Mesendoderm (in vitro differentiated cells): ENCODE measurements at regions not wholly inside any gene's neighbourhood (a gene's known extent, or its start where the extent isn't known, plus 50 kb on each side); places are given as distances from the start of the nearest gene placed in this dataset.

Source experiments
- DNase-seq: peaks from one replicate; pipeline ENCODE4 v3.0.0; 2013
- H2AK5ac ChIP-seq: 2 replicates; pipeline ENCODE4 v1.6.1; 2013; ENCODE audit warnings: low read length, inconsistent platforms
- H2BK120ac ChIP-seq: 2 replicates; pipeline ENCODE4 v1.6.1; 2013; ENCODE audit warnings: low read depth, mild to moderate bottlenecking, low read length, moderate library complexity, mixed read lengths
- H2BK15ac ChIP-seq: replicated peaks from 2 replicates; pipeline ENCODE4 v1.6.1; 2013; ENCODE audit warnings: low read depth, mild to moderate bottlenecking, moderate library complexity
- H2BK5ac ChIP-seq: 2 replicates; pipeline ENCODE4 v1.6.1; 2013; ENCODE audit warnings: low read length, inconsistent platforms
- H3K18ac ChIP-seq: 2 replicates; pipeline ENCODE4 v1.6.1; 2013; ENCODE audit warnings: mild to moderate bottlenecking, low read length, mixed read lengths
- H3K23ac ChIP-seq: one replicate; pipeline ENCODE4 v1.6.1; 2013; ENCODE audit warnings: low read length
- H3K27ac ChIP-seq: 2 replicates; pipeline ENCODE4 v1.5.1; 2013; ENCODE audit warnings: low read depth, mild to moderate bottlenecking, inconsistent platforms, low read length, moderate library complexity
- H3K27me3 ChIP-seq: 2 replicates; pipeline ENCODE4 v1.6.1; 2013; ENCODE audit warnings: low read length, control low read depth, mild to moderate bottlenecking, inconsistent platforms; ENCODE audit not compliant: insufficient read depth, poor library complexity
- H3K36me3 ChIP-seq: 2 replicates; pipeline ENCODE4 v1.6.1; 2013; ENCODE audit warnings: low read length, inconsistent platforms; ENCODE audit not compliant: control insufficient read depth, insufficient read depth
- H3K4ac ChIP-seq: one replicate; pipeline ENCODE4 v1.6.1; 2013; ENCODE audit warnings: low read depth, mild to moderate bottlenecking, low read length, moderate library complexity
- H3K4me1 ChIP-seq: 2 replicates; pipeline ENCODE4 v1.6.1; 2013; ENCODE audit warnings: low read depth, low read length, inconsistent platforms; ENCODE audit not compliant: control insufficient read depth
- H3K4me2 ChIP-seq: 2 replicates; pipeline ENCODE4 v1.6.1; 2013; ENCODE audit warnings: low read length
- H3K4me3 ChIP-seq: 2 replicates; pipeline ENCODE4 v1.5.1; 2013; ENCODE audit warnings: mild to moderate bottlenecking, low read length
- H3K56ac ChIP-seq: one replicate; pipeline ENCODE4 v1.6.1; 2013; ENCODE audit warnings: low read length
- H3K79me1 ChIP-seq: 2 replicates; pipeline ENCODE4 v1.6.1; 2013; ENCODE audit warnings: low read length, inconsistent platforms
- H3K79me2 ChIP-seq: 2 replicates; pipeline ENCODE4 v1.6.1; 2013; ENCODE audit warnings: mild to moderate bottlenecking, low read length; ENCODE audit not compliant: control insufficient read depth, insufficient read depth
- H3K9ac ChIP-seq: 2 replicates; pipeline ENCODE4 v1.6.1; 2013; ENCODE audit warnings: low read length, inconsistent platforms
- H4K5ac ChIP-seq: one replicate; pipeline ENCODE4 v1.6.1; 2013; ENCODE audit warnings: low read length
- H4K8ac ChIP-seq: one replicate; pipeline ENCODE4 v1.6.1; 2013; ENCODE audit warnings: low read depth, mild to moderate bottlenecking, control low read depth, low read length, moderate library complexity
- WGBS: extraction: QIAGEN DNeasy Blood & Tissue Kit; methylation state at CpG from one replicate; pipeline ENCODE4 v1.1.7; 2013; ENCODE audit warnings: low lambda C conversion rate, missing lambda C conversion rate; ENCODE audit not compliant: insufficient coverage; ENCODE audit errors: extremely low coverage; 5-methylcytosine and 5-hydroxymethylcytosine counted together

DNA sequence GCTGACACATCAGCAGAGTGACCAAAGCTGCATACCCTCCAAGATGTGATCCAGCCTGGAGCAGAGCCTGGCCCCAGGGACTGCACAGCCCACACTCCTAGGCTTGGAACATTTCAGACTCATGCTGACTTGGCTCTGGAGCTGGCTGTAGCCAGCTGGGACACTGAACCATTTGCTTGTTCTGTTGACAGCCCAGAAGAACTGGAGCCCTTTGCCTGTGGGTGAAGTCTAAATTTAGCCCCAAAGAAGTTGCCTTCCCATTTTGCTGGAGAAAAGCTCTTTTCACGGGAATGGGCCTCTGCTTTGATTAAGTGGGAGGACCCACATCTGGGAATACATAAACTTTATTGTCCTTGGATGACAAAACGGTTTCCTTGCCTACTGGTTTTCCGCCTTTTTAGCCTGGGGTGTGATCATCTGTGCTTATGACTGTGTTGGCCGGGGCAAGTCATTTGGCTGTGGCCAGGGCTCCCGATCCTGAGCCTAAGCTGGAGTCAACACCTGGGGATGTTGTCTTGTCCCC, 186.2 kb upstream of the BMPER start:
- no peak for DNase-seq
- no peak overlapping the region for H4K5ac ChIP-seq
- H2AK5ac ChIP-seq, result peak overlapping the region; percentile 78
- peak overlapping the region; percentile 52 for H3K18ac ChIP-seq
- no peak overlapping the region for H3K4me2 ChIP-seq
- H2BK15ac ChIP-seq, result no peak overlapping the region
- no peaks in the 10 kb centered on the region for H3K36me3 ChIP-seq
- no peaks in the 10 kb centered on the region for H3K79me1 ChIP-seq
- H3K23ac ChIP-seq, result no peak overlapping the region
- peak overlapping the region; percentile 20 for H3K4ac ChIP-seq
- peak overlapping the region; percentile 29 for H3K56ac ChIP-seq
- no peak overlapping the region for H3K9ac ChIP-seq
- no CpG with 5 or more reads among the region's 5 CpGs for WGBS
- no peak overlapping the region for H2BK120ac ChIP-seq
- H3K4me1 ChIP-seq, result peaks cover 15% of the 10 kb centered on the region
- no peak overlapping the region for H4K8ac ChIP-seq
- no peaks in the 10 kb centered on the region for H3K27me3 ChIP-seq
- no peak overlapping the region for H3K27ac ChIP-seq
- H2BK5ac ChIP-seq, result peak overlapping the region; percentile 10
- no peak overlapping the region for H3K4me3 ChIP-seq
- no peaks in the 10 kb centered on the region for H3K79me2 ChIP-seq

GRCh38 chr7:33720139-33720538, 185.2 kb upstream of the BMPER start:
- no peak overlapping the region for H3K4ac ChIP-seq
- H2BK120ac ChIP-seq, result no peak overlapping the region
- DNase-seq, result no peak
- WGBS, result no CpG with 5 or more reads among the region's 4 CpGs
- no peaks in the 10 kb centered on the region for H3K36me3 ChIP-seq
- no peak overlapping the region for H4K8ac ChIP-seq
- no peak overlapping the region for H3K4me3 ChIP-seq
- peaks cover 17% of the 10 kb centered on the region for H3K4me1 ChIP-seq
- no peak overlapping the region for H3K27ac ChIP-seq
- H4K5ac ChIP-seq, result no peak overlapping the region
- no peak overlapping the region for H3K9ac ChIP-seq
- H2BK15ac ChIP-seq, result peak overlapping the region; percentile 65
- no peak overlapping the region for H3K56ac ChIP-seq
- no peak overlapping the region for H3K4me2 ChIP-seq
- no peaks in the 10 kb centered on the region for H3K27me3 ChIP-seq
- no peak overlapping the region for H3K23ac ChIP-seq
- H3K79me1 ChIP-seq, result no peaks in the 10 kb centered on the region
- H2AK5ac ChIP-seq, result no peak overlapping the region
- no peaks in the 10 kb centered on the region for H3K79me2 ChIP-seq
- no peak overlapping the region for H2BK5ac ChIP-seq
- H3K18ac ChIP-seq, result no peak overlapping the region

- Histone ChIP-seq H3K4me1 (peaks cover 17% of the 10 kb centered on the region), H2BK120ac (peak overlapping the region; percentile 34), H2AK5ac (peak overlapping the region; percentile 40), H4K5ac (no peak overlapping the region), H3K79me1 (no peaks in the 10 kb centered on the region), H4K8ac (no peak overlapping the region), H3K18ac (peak overlapping the region; percentile 89), H3K4me2 (no peak overlapping the region), H3K23ac (no peak overlapping the region), H3K9ac (no peak overlapping the region), H3K36me3 (no peaks in the 10 kb centered on the region), H3K79me2 (no peaks in the 10 kb centered on the region), H2BK5ac (peak overlapping the region; percentile 52), H3K27ac (no peak overlapping the region), H3K4ac (peak overlapping the region; percentile 77), H3K27me3 (no peaks in the 10 kb centered on the region), H3K4me3 (no peak overlapping the region), H3K56ac (no peak overlapping the region), H2BK15ac (peak overlapping the region; percentile 27)
- no peak for DNase-seq
- no CpG with 5 or more reads among the region's 3 CpGs for WGBS
These were observed 184.5 kb upstream of the BMPER start for GRCh38 chr7:33720870-33721269.

GRCh38 chr7:33721895-33722294, 183.4 kb upstream of the BMPER start:
- WGBS, result no CpG with 5 or more reads among the region's 4 CpGs
- H3K9ac ChIP-seq, result peak overlapping the region; percentile 52
- H2BK120ac ChIP-seq, result peak overlapping the region; percentile 33
- H3K36me3 ChIP-seq, result no peaks in the 10 kb centered on the region
- H3K4ac ChIP-seq, result peak overlapping the region; percentile 76
- H3K56ac ChIP-seq, result peak overlapping the region; percentile 83
- peak overlapping the region; percentile 96 for H2BK5ac ChIP-seq
- H3K27ac ChIP-seq, result peak overlapping the region; percentile 88
- H2AK5ac ChIP-seq, result peak overlapping the region; percentile 8
- no peaks in the 10 kb centered on the region for H3K79me2 ChIP-seq
- peak overlapping the region; percentile 45 for H3K23ac ChIP-seq
- no peak overlapping the region for H4K8ac ChIP-seq
- H4K5ac ChIP-seq, result no peak overlapping the region
- H3K4me3 ChIP-seq, result no peak overlapping the region
- no peaks in the 10 kb centered on the region for H3K79me1 ChIP-seq
- H2BK15ac ChIP-seq, result no peak overlapping the region
- no peaks in the 10 kb centered on the region for H3K27me3 ChIP-seq
- peak overlapping the region; percentile 65 for H3K18ac ChIP-seq
- no peak overlapping the region for H3K4me2 ChIP-seq
- DNase-seq, result no peak
- peaks cover 24% of the 10 kb centered on the region for H3K4me1 ChIP-seq

GRCh38 chr7:33722383-33723101, 182.8 kb upstream of the BMPER start:
- H3K4me3 ChIP-seq, result no peak overlapping the region
- peak overlapping the region; percentile 83 for H3K56ac ChIP-seq
- no CpG with 5 or more reads among the region's 15 CpGs for WGBS
- peak overlapping the region; percentile 96 for H2BK5ac ChIP-seq
- H2BK120ac ChIP-seq, result peak overlapping the region; percentile 33
- peak overlapping the region; percentile 88 for H3K27ac ChIP-seq
- H3K36me3 ChIP-seq, result no peaks in the 10 kb centered on the region
- H3K27me3 ChIP-seq, result no peaks in the 10 kb centered on the region
- H3K79me1 ChIP-seq, result no peaks in the 10 kb centered on the region
- no peak overlapping the region for H2BK15ac ChIP-seq
- no peak overlapping the region for H4K8ac ChIP-seq
- H2AK5ac ChIP-seq, result no peak overlapping the region
- peak overlapping the region; percentile 65 for H3K18ac ChIP-seq
- H3K9ac ChIP-seq, result peak overlapping the region; percentile 52
- no peak overlapping the region for H3K4me2 ChIP-seq
- peaks cover 25% of the 10 kb centered on the region for H3K4me1 ChIP-seq
- H3K23ac ChIP-seq, result no peak overlapping the region
- peak; percentile 99 for DNase-seq
- no peaks in the 10 kb centered on the region for H3K79me2 ChIP-seq
- peak overlapping the region; percentile 76 for H3K4ac ChIP-seq
- no peak overlapping the region for H4K5ac ChIP-seq
